Breast epithelium (tissue), 3 donors: ENCODE measurements at regions not wholly inside any gene's neighbourhood (a gene's known extent, or its start where the extent isn't known, plus 50 kb on each side); places are given as distances from the start of the nearest gene placed in this dataset.

Experiments
- CTCF ChIP-seq, 3 donors: fragments of 450-650 bp; IDR thresholded peaks; one replicate each; pipeline ENCODE4 v1.5.1; 2016 to 2017; ENCODE audit warnings: antibody characterized with exemption in 3 of 3, mild to moderate bottlenecking in 3 of 3, moderate library complexity in 3 of 3
- POLR2A ChIP-seq: fragments of 450-650 bp; IDR thresholded peaks from one replicate; pipeline ENCODE4 v1.6.1; 2016; ENCODE audit warnings: antibody characterized with exemption, mild to moderate bottlenecking, moderate library complexity
- POLR2AphosphoS5 ChIP-seq, 3 donors: sonication (generic); formaldehyde crosslinking; IDR thresholded peaks; one replicate each; pipeline ENCODE4 v1.6.1; 2017; ENCODE audit warnings: antibody characterized with exemption in 3 of 3

- TF ChIP-seq CTCF (IDR thresholded peaks at IDR 0.05) (no peak), POLR2A (no peak), POLR2AphosphoS5 (IDR thresholded peaks at IDR 0.05) (no peak)
These were observed 196.6 kb upstream of the EGLN3 start for GRCh38 chr14:34147461-34147860.
